ENCODE measurements at regions not wholly inside any gene's neighbourhood (a gene's known extent, or its start where the extent isn't known, plus 50 kb on each side); places are given as distances from the start of the nearest gene placed in this dataset.

GRCh38 chr2:129080715-129081476 lies 762.2 kb upstream of the HS6ST1 start:
- no peak for DNase-seq

GRCh38 chr2:129085386-129085785 lies 766.7 kb upstream of the HS6ST1 start:
- Mint-ChIP-seq H3K36me3 (ENCODE audit: unreplicated experiment) (no peaks in the 10 kb centered on the region), H3K4me3 (ENCODE audit: unreplicated experiment) (no peak overlapping the region), H3K27me3 (ENCODE audit: unreplicated experiment) (peaks cover 5% of the 10 kb centered on the region), H3K4me1 (ENCODE audit: low read depth, unreplicated experiment) (peaks cover 32% of the 10 kb centered on the region), H3K27ac (ENCODE audit: unreplicated experiment) (no peak overlapping the region), H3K9me3 (ENCODE audit: unreplicated experiment) (peaks cover 6% of the 10 kb centered on the region)
- TF ChIP-seq, protein P1, sequence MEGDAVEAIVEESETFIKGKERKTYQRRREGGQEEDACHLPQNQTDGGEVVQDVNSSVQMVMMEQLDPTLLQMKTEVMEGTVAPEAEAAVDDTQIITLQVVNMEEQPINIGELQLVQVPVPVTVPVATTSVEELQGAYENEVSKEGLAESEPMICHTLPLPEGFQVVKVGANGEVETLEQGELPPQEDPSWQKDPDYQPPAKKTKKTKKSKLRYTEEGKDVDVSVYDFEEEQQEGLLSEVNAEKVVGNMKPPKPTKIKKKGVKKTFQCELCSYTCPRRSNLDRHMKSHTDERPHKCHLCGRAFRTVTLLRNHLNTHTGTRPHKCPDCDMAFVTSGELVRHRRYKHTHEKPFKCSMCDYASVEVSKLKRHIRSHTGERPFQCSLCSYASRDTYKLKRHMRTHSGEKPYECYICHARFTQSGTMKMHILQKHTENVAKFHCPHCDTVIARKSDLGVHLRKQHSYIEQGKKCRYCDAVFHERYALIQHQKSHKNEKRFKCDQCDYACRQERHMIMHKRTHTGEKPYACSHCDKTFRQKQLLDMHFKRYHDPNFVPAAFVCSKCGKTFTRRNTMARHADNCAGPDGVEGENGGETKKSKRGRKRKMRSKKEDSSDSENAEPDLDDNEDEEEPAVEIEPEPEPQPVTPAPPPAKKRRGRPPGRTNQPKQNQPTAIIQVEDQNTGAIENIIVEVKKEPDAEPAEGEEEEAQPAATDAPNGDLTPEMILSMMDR (IDR thresholded peaks at IDR 0.05; ENCODE audit: partially characterized antibody, unreplicated experiment) = no peak
- no peak for DNase-seq

More at GRCh38 chr2:129080715-129081476, 762.2 kb upstream of the HS6ST1 start:
- no peak overlapping the region for H3K4me3 Mint-ChIP-seq (ENCODE audit: unreplicated experiment)
- H3K9me3 Mint-ChIP-seq (ENCODE audit: unreplicated experiment) = no peaks in the 10 kb centered on the region
- TF ChIP-seq, protein P1 (IDR thresholded peaks at IDR 0.05; ENCODE audit: partially characterized antibody, unreplicated experiment) = no peak
- H3K27me3 Mint-ChIP-seq (ENCODE audit: unreplicated experiment) = no peaks in the 10 kb centered on the region
- H3K36me3 Mint-ChIP-seq (ENCODE audit: unreplicated experiment) = no peaks in the 10 kb centered on the region
- H3K27ac Mint-ChIP-seq (ENCODE audit: unreplicated experiment) = no peak overlapping the region
- H3K4me1 Mint-ChIP-seq (ENCODE audit: low read depth, unreplicated experiment) = peaks cover 9% of the 10 kb centered on the region

GRCh38 chr2:129087133-129087813 lies 768.6 kb upstream of the HS6ST1 start:
- TF ChIP-seq, protein P1 (IDR thresholded peaks at IDR 0.05; ENCODE audit: partially characterized antibody, unreplicated experiment) = no peak
- Mint-ChIP-seq H3K27ac (ENCODE audit: unreplicated experiment) (peak overlapping the region; percentile 80), H3K9me3 (ENCODE audit: unreplicated experiment) (peaks cover 6% of the 10 kb centered on the region), H3K36me3 (ENCODE audit: unreplicated experiment) (no peaks in the 10 kb centered on the region), H3K27me3 (ENCODE audit: unreplicated experiment) (peaks cover 5% of the 10 kb centered on the region), H3K4me3 (ENCODE audit: unreplicated experiment) (peak overlapping the region; percentile 50), H3K4me1 (ENCODE audit: low read depth, unreplicated experiment) (peaks cover 30% of the 10 kb centered on the region)
- peak; percentile 47 for DNase-seq

DNA sequence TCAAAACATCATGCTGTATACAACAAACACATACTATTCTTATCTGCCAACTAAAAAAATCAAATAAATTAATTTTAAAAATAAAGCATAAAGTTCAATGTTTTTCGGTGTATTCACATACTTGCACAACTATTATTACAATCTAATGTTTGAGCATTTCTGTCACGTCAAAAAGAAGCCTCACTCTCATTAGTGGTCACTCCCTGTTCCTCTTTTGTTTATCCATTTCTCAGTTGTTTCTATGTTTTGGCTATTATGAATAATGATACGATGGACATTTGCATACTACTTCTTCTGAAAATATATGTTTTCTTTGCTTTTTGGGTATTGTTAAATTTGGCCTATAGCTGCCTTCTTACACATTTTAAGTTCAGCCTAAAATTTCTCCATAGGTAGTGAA lies 773.0 kb upstream of the HS6ST1 start:
- Mint-ChIP-seq H3K9me3 (ENCODE audit: unreplicated experiment) (peaks cover 6% of the 10 kb centered on the region), H3K27me3 (ENCODE audit: unreplicated experiment) (peaks cover 5% of the 10 kb centered on the region), H3K36me3 (ENCODE audit: unreplicated experiment) (no peaks in the 10 kb centered on the region), H3K4me3 (ENCODE audit: unreplicated experiment) (no peak overlapping the region), H3K27ac (ENCODE audit: unreplicated experiment) (no peak overlapping the region), H3K4me1 (ENCODE audit: low read depth, unreplicated experiment) (peaks cover 18% of the 10 kb centered on the region)
- DNase-seq = no peak
- TF ChIP-seq, protein P1 (IDR thresholded peaks at IDR 0.05; ENCODE audit: partially characterized antibody, unreplicated experiment) = no peak

DNA sequence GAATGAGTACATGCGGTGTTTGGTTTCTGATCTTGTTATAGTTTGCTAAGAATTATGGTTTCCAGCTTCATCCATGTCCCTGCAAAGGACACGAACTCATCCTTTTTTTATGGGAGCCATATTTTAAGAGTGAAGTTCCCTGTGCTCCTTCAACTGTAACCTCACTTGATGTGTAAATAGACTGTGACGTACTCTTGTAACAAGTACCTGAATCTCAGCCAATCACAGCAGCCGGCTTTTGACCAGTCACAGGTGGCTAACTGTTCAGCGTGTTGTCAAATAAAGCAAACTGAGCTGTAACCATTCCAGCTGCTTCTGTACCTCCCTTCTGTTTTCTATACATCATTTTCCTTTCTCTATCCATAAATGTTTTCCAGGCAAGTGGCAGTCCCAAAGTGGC lies 774.3 kb upstream of the HS6ST1 start:
- peaks cover 8% of the 10 kb centered on the region for H3K4me1 Mint-ChIP-seq (ENCODE audit: low read depth, unreplicated experiment)
- H3K27me3 Mint-ChIP-seq (ENCODE audit: unreplicated experiment) = peaks cover 2% of the 10 kb centered on the region
- H3K4me3 Mint-ChIP-seq (ENCODE audit: unreplicated experiment) = no peak overlapping the region
- no peaks in the 10 kb centered on the region for H3K9me3 Mint-ChIP-seq (ENCODE audit: unreplicated experiment)
- H3K36me3 Mint-ChIP-seq (ENCODE audit: unreplicated experiment) = no peaks in the 10 kb centered on the region
- TF ChIP-seq, protein P1 (IDR thresholded peaks at IDR 0.05; ENCODE audit: partially characterized antibody, unreplicated experiment) = no peak
- no peak overlapping the region for H3K27ac Mint-ChIP-seq (ENCODE audit: unreplicated experiment)
- no peak for DNase-seq

Data from glutamatergic neuron (in vitro differentiated cells).